ENCODE measurements at regions not wholly inside any gene's neighbourhood (a gene's known extent, or its start where the extent isn't known, plus 50 kb on each side); places are given as distances from the start of the nearest gene placed in this dataset.

GRCh38 chr14:101398011-101398410, 163.3 kb upstream of the DIO3 start:
- H3K27ac Mint-ChIP-seq = no peak overlapping the region
- ATAC-seq (ENCODE audit: poor library complexity) = no peak

GRCh38 chr14:101399737-101400517, 161.4 kb upstream of the DIO3 start:
- no peaks in the 10 kb centered on the region for H3K9me3 Mint-ChIP-seq
- ATAC-seq (ENCODE audit: poor library complexity) (no peak), DNase-seq (no peak)
- Histone ChIP-seq H3K27me3 (ENCODE audit: control insufficient read depth in 1 of 2, insufficient read depth in 2 of 2, low read length in 2 of 2) (peaks cover 26 to 31% of the 10 kb centered on the region in 2 experiments), H3K36me3 (ENCODE audit: insufficient read depth, low read length) (no peaks in the 10 kb centered on the region), H3K9me3 (ENCODE audit: control insufficient read depth in 1 of 2, insufficient read depth in 1 of 2, low read length in 2 of 2) (peaks cover 0 to 3% of the 10 kb centered on the region in 2 experiments), H3K4me3 (ENCODE audit: low read length) (no peak overlapping the region), H3K27ac (ENCODE audit: low read depth in 1 of 2, low read length in 2 of 2) (no peak overlapping the region), H3K4me1 (ENCODE audit: insufficient read depth, low read length) (no peaks in the 10 kb centered on the region)
- peaks cover 75% of the 10 kb centered on the region for H3K27me3 Mint-ChIP-seq
- no peak overlapping the region for H3K27ac Mint-ChIP-seq
- H3K4me3 Mint-ChIP-seq = no peak overlapping the region
- no peaks in the 10 kb centered on the region for H3K4me1 Mint-ChIP-seq (ENCODE audit: low read depth)
- H3K36me3 Mint-ChIP-seq (ENCODE audit: low read depth) = no peaks in the 10 kb centered on the region
- no peak for TF ChIP-seq CTCF (IDR thresholded peaks at IDR 0.05)
- CTCF ChIA-PET = no interaction called here
- intact Hi-C loops (cut with DNase I, micrococcal nuclease) = no loop called here
- POLR2A ChIA-PET = no interaction called here

More at GRCh38 chr14:101398011-101398410, 163.3 kb upstream of the DIO3 start:
- no peak for TF ChIP-seq CTCF (IDR thresholded peaks at IDR 0.05)
- no peaks in the 10 kb centered on the region for H3K4me1 Mint-ChIP-seq (ENCODE audit: low read depth)
- peaks cover 78% of the 10 kb centered on the region for H3K27me3 Mint-ChIP-seq
- POLR2A ChIA-PET = no interaction called here
- intact Hi-C loops (cut with DNase I, micrococcal nuclease) = no loop called here
- Histone ChIP-seq H3K27ac (ENCODE audit: low read depth in 1 of 2, low read length in 2 of 2) (no peak overlapping the region), H3K4me3 (ENCODE audit: low read length) (no peak overlapping the region), H3K4me1 (ENCODE audit: insufficient read depth, low read length) (no peaks in the 10 kb centered on the region), H3K27me3 (ENCODE audit: control insufficient read depth in 1 of 2, insufficient read depth in 2 of 2, low read length in 2 of 2) (peaks cover 26 to 40% of the 10 kb centered on the region in 2 experiments), H3K36me3 (ENCODE audit: insufficient read depth, low read length) (no peaks in the 10 kb centered on the region), H3K9me3 (ENCODE audit: control insufficient read depth in 1 of 2, insufficient read depth in 1 of 2, low read length in 2 of 2) (peaks cover 0 to 7% of the 10 kb centered on the region in 2 experiments)
- no peaks in the 10 kb centered on the region for H3K9me3 Mint-ChIP-seq
- DNase-seq = no peak
- no peak overlapping the region for H3K4me3 Mint-ChIP-seq
- H3K36me3 Mint-ChIP-seq (ENCODE audit: low read depth) = no peaks in the 10 kb centered on the region
- CTCF ChIA-PET = no interaction called here

- DNase-seq = no peak
- peaks cover 0 to 3% of the 10 kb centered on the region in 2 experiments for H3K9me3 ChIP-seq (ENCODE audit: control insufficient read depth in 1 of 2, insufficient read depth in 1 of 2, low read length in 2 of 2)
- no peaks in the 10 kb centered on the region for H3K9me3 Mint-ChIP-seq
- H3K27ac Mint-ChIP-seq = no peak overlapping the region
- ChIA-PET POLR2A (no interaction called here), CTCF (no interaction called here)
- peaks cover 74% of the 10 kb centered on the region for H3K27me3 Mint-ChIP-seq
- intact Hi-C loops (cut with DNase I, micrococcal nuclease) = no loop called here
- ATAC-seq (ENCODE audit: poor library complexity) = no peak
- no peaks in the 10 kb centered on the region for H3K4me1 Mint-ChIP-seq (ENCODE audit: low read depth)
- no peak overlapping the region for H3K27ac ChIP-seq (ENCODE audit: low read depth in 1 of 2, low read length in 2 of 2)
- no peak overlapping the region for H3K4me3 ChIP-seq (ENCODE audit: low read length)
- TF ChIP-seq CTCF (IDR thresholded peaks at IDR 0.05) = no peak
- H3K36me3 Mint-ChIP-seq (ENCODE audit: low read depth) = no peaks in the 10 kb centered on the region
- peaks cover 26 to 31% of the 10 kb centered on the region in 2 experiments for H3K27me3 ChIP-seq (ENCODE audit: control insufficient read depth in 1 of 2, insufficient read depth in 2 of 2, low read length in 2 of 2)
- no peak overlapping the region for H3K4me3 Mint-ChIP-seq
- no peaks in the 10 kb centered on the region for H3K36me3 ChIP-seq (ENCODE audit: insufficient read depth, low read length)
- H3K4me1 ChIP-seq (ENCODE audit: insufficient read depth, low read length) = no peaks in the 10 kb centered on the region
Observed at GRCh38 chr14:101400830-101401229, 160.5 kb upstream of the DIO3 start.

All from CD4-positive, alpha-beta T cell (primary cell).